ENCODE measurements at regions not wholly inside any gene's neighbourhood (a gene's known extent, or its start where the extent isn't known, plus 50 kb on each side); places are given as distances from the start of the nearest gene placed in this dataset.

- TF ChIP-seq CTCF (IDR thresholded peaks at IDR 0.05; ENCODE audit: insufficient read depth, low read length) (no peak), REST (IDR thresholded peaks at IDR 0.05; ENCODE audit: insufficient replicate concordance, low read depth) (no peak), POLR2AphosphoS5 (IDR thresholded peaks at IDR 0.05; ENCODE audit: low read depth) (no peak), GABPA (IDR thresholded peaks at IDR 0.05; ENCODE audit: low read depth) (no peak)
Measured at GRCh38 chr14:84029246-84029645, 1500.7 kb upstream of the FLRT2 start.
